GM12864 (cell line): ENCODE measurements at regions not wholly inside any gene's neighbourhood (a gene's known extent, or its start where the extent isn't known, plus 50 kb on each side); places are given as distances from the start of the nearest gene placed in this dataset.
A peak's percentile ranks its signal among the peaks of the same experiment; 100 is the strongest.

Experiments used
- DNase-seq: peaks from one replicate; pipeline ENCODE4 v3.0.0-alpha.2; 2011; ENCODE audit warnings: low read depth
- H3K4me3 ChIP-seq: 2 replicates; pipeline ENCODE4 v1.5.1; 2011; ENCODE audit warnings: mild to moderate bottlenecking, low read depth, low read length, control low read depth
- TF ChIP-seq, protein P1 (sequence below): IDR thresholded peaks from 2 replicates; pipeline ENCODE4 v1.5.1; 2011; ENCODE audit warnings: low read depth, mild to moderate bottlenecking, moderate library complexity, low read length, control low read depth, inconsistent platforms; ENCODE audit errors: missing control alignments

DNA sequence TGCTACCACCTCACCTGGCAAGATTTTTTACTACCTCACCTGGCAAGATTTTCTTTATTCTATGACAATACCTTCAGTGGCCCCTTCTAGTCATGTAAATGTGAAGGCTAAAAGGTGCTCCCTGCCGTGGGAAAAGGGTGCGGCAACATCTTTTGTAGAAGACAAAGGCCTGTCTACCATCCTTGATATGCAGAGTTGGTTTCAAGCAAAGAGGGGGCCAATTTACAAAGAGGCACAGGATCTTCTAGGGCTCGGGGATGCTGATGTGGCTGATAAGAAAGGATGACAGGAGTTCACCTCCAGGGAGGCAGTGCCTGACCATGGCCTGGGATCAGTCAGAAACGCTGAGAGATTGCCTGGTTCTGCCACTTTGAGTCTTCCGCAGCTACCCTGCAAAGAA lies 165.4 kb upstream of the SLC1A4 start:
- DNase-seq: no peak
- H3K4me3 ChIP-seq: no peak overlapping the region
- TF ChIP-seq, protein P1, sequence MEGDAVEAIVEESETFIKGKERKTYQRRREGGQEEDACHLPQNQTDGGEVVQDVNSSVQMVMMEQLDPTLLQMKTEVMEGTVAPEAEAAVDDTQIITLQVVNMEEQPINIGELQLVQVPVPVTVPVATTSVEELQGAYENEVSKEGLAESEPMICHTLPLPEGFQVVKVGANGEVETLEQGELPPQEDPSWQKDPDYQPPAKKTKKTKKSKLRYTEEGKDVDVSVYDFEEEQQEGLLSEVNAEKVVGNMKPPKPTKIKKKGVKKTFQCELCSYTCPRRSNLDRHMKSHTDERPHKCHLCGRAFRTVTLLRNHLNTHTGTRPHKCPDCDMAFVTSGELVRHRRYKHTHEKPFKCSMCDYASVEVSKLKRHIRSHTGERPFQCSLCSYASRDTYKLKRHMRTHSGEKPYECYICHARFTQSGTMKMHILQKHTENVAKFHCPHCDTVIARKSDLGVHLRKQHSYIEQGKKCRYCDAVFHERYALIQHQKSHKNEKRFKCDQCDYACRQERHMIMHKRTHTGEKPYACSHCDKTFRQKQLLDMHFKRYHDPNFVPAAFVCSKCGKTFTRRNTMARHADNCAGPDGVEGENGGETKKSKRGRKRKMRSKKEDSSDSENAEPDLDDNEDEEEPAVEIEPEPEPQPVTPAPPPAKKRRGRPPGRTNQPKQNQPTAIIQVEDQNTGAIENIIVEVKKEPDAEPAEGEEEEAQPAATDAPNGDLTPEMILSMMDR: no peak

DNA sequence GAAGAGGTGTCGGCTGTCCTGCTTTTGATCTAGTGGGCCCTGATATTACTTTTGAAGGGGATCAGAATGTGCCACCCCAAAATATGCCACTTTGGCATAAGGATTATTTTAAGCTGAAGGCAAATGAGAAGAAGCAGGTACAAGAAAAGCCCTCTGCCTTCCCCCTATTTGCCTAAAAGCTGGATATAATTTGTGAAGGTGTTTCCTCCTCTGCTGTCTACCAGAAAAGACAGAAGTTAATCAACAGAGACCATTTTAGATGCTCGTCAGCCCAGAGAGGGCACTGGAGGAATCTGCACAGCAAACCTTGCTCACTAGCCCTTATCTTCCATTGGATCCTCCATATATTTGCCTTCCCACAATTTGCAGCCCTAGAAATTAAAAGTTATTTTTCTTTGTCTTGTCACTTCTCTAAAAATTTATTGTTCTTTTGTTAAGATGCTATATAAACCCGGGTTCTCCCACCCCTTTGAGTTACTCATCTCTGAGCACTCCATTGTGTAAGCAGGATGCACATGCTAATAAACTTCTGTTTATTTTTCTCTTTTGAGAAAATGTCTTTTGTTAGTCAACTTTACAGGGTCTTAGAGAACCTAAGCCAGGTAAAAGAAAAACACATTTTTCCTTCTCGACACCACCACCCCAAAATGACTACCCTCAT lies 163.2 kb upstream of the SLC1A4 start:
- DNase-seq: no peak
- no peak overlapping the region for H3K4me3 ChIP-seq
- TF ChIP-seq, protein P1: no peak

DNA sequence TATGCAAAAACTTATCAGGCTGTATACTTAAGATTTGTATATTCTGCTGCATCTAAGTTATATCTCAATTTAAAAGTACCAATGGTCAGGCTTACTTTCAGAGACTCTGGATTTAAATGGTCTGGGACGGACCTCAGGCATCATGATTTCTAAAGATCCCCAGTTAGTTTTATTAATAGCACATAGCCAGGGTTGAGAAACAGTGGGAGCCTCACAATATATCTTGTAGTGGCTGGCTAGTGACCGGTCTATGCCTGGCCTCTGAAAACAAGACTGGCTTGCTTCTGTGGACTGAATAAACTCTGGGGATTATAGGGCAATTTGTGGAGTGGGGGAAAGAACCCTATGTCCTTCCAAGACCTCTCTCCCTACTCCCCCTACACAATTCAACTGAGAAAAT lies 162.5 kb upstream of the SLC1A4 start:
- no peak for DNase-seq
- H3K4me3 ChIP-seq: no peak overlapping the region
- TF ChIP-seq, protein P1: no peak

DNA sequence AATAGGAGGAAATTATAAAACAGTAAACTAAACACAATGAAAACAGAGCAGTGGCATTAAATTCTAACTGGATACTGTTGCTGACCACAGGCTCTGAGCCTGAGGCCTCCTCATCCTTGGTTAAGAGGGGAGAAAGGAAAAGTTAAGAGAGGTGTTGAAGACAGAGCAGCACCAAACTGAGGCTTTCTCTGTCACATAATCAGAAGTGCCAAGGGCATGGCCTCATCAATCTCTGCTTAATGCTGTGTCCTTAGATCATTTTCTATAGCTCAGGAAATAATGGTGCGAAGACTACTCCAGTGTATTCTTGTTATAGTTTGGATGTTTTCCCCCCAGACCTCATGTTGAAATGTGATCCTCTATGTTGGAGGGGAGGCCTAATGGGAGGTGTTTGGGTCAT lies 160.9 kb upstream of the SLC1A4 start:
- TF ChIP-seq, protein P1: no peak
- no peak overlapping the region for H3K4me3 ChIP-seq
- no peak for DNase-seq

DNA sequence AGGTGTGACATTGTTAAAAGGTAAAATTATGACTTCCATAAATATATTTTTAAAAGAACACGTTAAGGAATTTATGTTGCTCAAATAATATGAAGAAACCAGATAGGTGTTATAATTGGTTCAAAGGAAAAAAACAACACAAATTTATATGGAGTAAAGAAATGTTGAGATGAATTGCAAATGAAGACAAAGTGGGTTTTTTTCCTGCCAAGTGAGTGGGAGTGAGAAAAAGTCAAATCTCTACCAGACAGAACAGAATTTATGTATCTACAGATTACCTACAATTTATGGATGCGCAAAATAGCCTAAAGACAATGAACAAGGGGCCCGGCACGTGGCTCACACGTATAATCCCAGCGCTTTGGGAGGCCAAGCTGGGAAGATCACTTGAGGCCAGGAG lies 159.7 kb upstream of the SLC1A4 start:
- DNase-seq: no peak
- H3K4me3 ChIP-seq: no peak overlapping the region
- TF ChIP-seq, protein P1: no peak

DNA sequence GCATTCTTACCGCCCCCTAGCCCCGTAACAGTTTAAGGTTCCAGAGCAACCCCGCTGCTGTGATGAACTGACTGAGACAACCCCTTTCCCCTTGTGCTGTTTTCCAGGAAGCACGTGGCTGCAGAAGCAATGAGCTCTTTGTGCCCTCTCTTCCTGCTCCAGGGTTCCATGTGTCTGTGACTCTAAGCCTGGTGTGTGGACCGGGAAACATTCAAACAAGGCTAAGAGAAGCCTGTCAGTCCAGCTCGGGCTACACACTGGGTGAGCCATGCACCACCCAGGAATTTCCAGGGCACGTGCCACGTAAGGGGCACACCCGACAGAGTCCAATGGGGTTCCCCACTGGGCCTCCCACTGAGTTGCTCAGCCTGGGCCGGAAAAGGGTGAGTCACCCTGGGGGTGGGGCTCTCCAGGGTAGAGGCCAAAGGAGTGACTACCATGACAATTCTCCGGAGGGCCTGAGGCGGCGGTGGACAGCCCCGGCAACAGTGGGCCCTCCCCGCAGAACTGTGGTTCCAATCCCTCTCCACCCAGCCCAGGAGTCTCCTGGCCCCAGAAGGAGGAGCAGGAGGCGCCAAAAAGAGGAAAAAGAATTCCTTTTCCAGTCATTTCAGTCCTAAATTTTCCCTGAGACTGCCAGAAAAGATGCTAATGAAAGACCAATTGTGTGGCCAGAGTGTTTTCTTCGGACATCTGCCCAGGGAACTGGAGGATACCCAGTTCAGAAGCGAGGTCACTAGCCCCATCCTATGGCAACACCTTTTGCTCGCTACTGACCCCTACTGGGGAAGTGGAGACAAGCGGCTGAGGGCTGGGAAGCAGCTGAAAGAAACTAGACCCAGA lies 157.8 kb upstream of the SLC1A4 start:
- TF ChIP-seq, protein P1: peak; percentile 100
- DNase-seq: peak; percentile 70
- H3K4me3 ChIP-seq: no peak overlapping the region
